ENCODE measurements at regions not wholly inside any gene's neighbourhood (a gene's known extent, or its start where the extent isn't known, plus 50 kb on each side); places are given as distances from the start of the nearest gene placed in this dataset.
"Not testable (repeated sequence)": the region's sequence is repeated elsewhere in the genome, so short reads cannot be mapped to it uniquely, and the experiment has no call there.

DNA sequence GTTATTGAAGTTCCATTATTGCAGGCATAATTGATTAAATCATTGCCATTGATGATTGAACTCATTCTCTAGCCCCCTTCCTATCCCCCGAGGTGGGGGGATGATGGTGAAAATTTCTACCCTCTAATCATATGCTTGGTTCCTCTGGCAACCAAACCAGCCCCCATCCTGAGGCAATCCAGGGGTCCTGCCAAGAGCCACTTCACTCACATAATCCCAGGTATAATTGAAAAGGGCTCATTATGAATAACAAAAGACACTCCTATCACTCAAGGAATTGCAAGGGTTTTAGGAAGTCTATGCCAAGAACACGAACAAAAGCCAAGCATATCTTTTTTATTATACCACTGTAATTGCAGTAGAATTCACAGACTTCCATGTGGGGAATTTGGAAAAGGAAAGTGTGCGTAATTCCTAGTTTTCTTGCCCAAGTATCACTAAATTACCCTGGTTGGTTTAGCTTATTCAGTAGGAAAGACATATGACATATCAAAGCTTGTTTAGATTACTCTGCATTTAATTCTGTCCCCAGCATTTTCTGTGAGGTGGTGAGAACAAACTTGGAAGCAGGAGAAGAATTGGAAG, 130.7 kb upstream of the TAF11L2 start:
- H3K27ac Mint-ChIP-seq: no peak overlapping the region
- no peaks in the 10 kb centered on the region for H3K36me3 Mint-ChIP-seq (ENCODE audit: low read depth)
- H3K4me1 Mint-ChIP-seq: no peaks in the 10 kb centered on the region
- H3K27me3 Mint-ChIP-seq (ENCODE audit: low read depth): peaks cover 15% of the 10 kb centered on the region
- TF ChIP-seq, protein P1, sequence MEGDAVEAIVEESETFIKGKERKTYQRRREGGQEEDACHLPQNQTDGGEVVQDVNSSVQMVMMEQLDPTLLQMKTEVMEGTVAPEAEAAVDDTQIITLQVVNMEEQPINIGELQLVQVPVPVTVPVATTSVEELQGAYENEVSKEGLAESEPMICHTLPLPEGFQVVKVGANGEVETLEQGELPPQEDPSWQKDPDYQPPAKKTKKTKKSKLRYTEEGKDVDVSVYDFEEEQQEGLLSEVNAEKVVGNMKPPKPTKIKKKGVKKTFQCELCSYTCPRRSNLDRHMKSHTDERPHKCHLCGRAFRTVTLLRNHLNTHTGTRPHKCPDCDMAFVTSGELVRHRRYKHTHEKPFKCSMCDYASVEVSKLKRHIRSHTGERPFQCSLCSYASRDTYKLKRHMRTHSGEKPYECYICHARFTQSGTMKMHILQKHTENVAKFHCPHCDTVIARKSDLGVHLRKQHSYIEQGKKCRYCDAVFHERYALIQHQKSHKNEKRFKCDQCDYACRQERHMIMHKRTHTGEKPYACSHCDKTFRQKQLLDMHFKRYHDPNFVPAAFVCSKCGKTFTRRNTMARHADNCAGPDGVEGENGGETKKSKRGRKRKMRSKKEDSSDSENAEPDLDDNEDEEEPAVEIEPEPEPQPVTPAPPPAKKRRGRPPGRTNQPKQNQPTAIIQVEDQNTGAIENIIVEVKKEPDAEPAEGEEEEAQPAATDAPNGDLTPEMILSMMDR (IDR thresholded peaks at IDR 0.05; ENCODE audit: unreplicated experiment in 3 of 3): no peak
- peaks cover 4% of the 10 kb centered on the region for H3K9me3 Mint-ChIP-seq
- H3K4me3 Mint-ChIP-seq: no peak overlapping the region

DNA sequence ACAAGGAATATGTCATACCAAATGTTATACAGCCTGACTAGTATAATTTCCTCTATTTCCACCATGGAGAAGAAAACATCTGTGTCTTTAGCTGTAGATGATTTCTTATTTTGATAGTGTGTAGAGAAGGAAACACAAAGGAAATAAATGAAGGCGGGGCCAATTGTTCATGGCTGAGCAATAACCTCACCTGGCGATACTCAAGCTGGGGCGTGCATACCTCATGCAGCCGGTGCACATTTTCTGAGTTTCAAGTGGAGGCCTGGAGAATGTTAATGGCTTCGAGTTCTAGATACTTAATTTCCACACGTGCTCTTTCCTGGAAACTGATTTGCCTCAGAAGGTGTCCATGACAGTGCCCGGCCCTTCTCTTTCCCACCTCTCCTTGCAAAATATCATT, 127.4 kb upstream of the TAF11L2 start:
- TF ChIP-seq, protein P1 (IDR thresholded peaks at IDR 0.05; ENCODE audit: unreplicated experiment in 3 of 3): no peak
- Mint-ChIP-seq H3K27ac (no peak overlapping the region), H3K4me3 (no peak overlapping the region), H3K27me3 (ENCODE audit: low read depth) (peaks cover 10% of the 10 kb centered on the region), H3K36me3 (ENCODE audit: low read depth) (no peaks in the 10 kb centered on the region), H3K9me3 (peaks cover 6% of the 10 kb centered on the region), H3K4me1 (no peaks in the 10 kb centered on the region)

DNA sequence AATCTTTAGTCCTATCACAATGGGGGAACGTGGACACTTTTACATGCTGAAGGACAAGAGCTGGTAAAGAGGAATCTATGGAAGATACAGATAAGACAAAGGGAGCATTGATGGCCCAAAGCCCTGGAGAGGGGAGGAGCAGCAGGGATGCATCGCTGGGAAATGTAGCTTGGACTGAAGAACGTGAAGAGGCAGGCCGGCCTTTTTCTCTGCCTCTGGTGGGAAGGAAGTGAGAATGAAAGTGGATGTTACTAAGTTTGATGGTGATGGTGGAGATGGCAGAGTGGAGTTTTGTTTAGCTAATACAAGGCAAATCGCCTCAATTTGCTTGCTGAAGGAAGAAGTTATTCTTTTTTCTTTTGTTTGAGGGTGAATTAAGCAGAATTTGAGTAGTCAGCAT, 124.6 kb upstream of the TAF11L2 start:
- no peaks in the 10 kb centered on the region for H3K36me3 Mint-ChIP-seq (ENCODE audit: low read depth)
- peaks cover 6% of the 10 kb centered on the region for H3K4me1 Mint-ChIP-seq
- no peak overlapping the region for H3K4me3 Mint-ChIP-seq
- H3K27ac Mint-ChIP-seq: no peak overlapping the region
- H3K27me3 Mint-ChIP-seq (ENCODE audit: low read depth): peaks cover 4% of the 10 kb centered on the region
- H3K9me3 Mint-ChIP-seq: peaks cover 3% of the 10 kb centered on the region
- TF ChIP-seq, protein P1 (IDR thresholded peaks at IDR 0.05; ENCODE audit: unreplicated experiment in 3 of 3): no peak

DNA sequence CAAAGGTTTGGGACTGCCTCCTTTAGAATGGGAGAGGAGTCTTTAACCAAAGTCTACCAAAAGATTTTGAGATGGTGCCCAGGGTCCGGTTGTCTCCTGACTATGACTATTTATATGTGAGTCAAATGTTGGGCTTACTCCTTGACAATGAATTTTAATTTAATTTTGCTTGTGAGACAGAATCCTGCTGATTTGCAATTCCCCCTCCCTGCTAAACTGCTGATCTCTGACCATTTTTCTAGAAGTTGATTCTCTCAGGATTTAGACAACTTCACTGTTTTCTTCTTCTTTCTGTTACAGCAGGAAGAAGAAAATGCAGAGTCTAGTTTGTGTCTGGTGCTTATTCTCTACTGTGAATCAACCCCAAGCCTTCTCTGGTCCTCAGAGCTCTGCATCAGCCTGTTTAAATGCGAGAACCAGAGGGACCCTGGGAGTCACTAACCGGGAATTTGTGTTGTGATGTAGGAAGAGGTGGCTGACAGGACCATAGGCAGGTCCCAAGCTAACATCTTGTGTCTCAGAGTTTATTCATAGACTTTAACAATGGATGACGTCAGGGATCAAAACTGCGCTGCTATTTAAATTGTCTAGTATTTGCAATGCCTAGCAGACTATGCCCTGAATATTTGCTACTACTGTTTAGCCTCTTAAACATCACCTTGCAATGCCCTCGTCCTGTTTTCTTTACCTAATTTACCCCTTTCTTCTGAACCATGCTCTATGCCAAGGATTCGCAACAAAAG, 124.0 kb upstream of the TAF11L2 start:
- no peak overlapping the region for H3K4me3 Mint-ChIP-seq
- peaks cover 3% of the 10 kb centered on the region for H3K9me3 Mint-ChIP-seq
- H3K27me3 Mint-ChIP-seq (ENCODE audit: low read depth): peaks cover 4% of the 10 kb centered on the region
- H3K4me1 Mint-ChIP-seq: peaks cover 11% of the 10 kb centered on the region
- H3K36me3 Mint-ChIP-seq (ENCODE audit: low read depth): no peaks in the 10 kb centered on the region
- TF ChIP-seq, protein P1 (IDR thresholded peaks at IDR 0.05; ENCODE audit: unreplicated experiment in 3 of 3): no peak
- peak overlapping the region in 1 of 3 experiments; percentile 41 for H3K27ac Mint-ChIP-seq

DNA sequence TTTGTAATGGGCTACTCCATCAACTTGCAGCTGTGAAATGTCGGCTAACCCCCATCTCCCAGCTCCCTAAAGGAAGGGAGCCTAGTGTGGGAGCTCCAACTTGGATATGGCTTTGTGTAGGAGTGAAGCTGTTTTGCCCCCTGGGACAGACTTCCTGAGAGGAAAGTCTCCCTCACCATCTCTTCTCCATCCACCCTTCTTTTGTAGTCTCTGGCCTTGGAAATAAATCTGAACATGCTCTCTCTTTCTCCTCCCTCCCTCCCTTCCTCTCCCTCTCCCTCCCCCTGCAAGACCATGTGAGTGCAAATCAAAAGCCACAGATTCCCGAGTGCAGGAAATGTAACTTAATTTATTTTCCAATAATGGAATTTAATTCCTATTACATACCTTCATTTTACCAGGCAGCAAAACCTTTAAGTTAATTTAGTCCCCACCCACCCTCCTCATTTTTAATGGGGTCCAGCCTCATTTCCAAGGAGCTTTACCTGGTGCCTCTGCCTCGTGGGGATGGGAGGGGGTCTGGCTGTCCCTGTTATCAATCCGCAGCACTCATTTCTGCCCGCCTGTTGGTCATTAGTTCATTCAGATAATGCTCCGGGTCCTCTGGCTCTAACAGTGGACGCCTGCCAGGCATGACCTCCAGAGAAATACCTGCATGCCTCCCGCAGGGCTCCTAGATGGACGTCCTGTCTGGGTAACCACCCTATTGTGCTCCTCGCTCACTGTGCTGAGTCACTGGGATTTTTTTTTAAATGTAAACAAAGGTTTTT, 122.9 kb upstream of the TAF11L2 start:
- no peak overlapping the region for H3K4me3 Mint-ChIP-seq
- peaks cover 3% of the 10 kb centered on the region for H3K9me3 Mint-ChIP-seq
- peaks cover 23% of the 10 kb centered on the region for H3K4me1 Mint-ChIP-seq
- H3K36me3 Mint-ChIP-seq (ENCODE audit: low read depth): no peaks in the 10 kb centered on the region
- TF ChIP-seq, protein P1 (IDR thresholded peaks at IDR 0.05; ENCODE audit: unreplicated experiment in 3 of 3): no peak
- H3K27ac Mint-ChIP-seq: no peak overlapping the region
- H3K27me3 Mint-ChIP-seq (ENCODE audit: low read depth): peaks cover 4% of the 10 kb centered on the region

DNA sequence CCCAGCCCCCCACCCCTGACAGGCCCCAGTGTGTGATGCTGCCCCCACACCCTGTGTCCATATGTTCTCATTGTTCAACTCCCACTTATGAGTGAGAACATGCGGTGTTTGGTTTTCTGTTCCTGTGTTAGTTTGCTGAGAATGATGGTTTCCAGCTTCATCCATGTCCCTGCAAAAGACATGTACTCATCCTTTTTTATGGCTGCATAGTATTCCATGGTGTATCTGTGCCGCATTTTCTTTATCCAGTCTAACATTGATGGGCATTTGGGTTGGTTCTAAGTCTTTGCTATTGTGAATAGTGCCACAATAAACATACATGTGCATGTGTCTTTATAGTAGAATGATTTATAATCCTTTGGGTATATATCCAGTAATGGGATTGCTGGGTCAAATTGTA, 122.1 kb upstream of the TAF11L2 start:
- not testable (repeated sequence) for H3K27me3 Mint-ChIP-seq (ENCODE audit: low read depth); H3K9me3 Mint-ChIP-seq; H3K4me3 Mint-ChIP-seq; H3K36me3 Mint-ChIP-seq (ENCODE audit: low read depth); H3K27ac Mint-ChIP-seq
- peaks cover 30% of the 10 kb centered on the region for H3K4me1 Mint-ChIP-seq

Data from nephron (organoid).